Prostate gland (tissue), 2 donors: ENCODE measurements at regions not wholly inside any gene's neighbourhood (a gene's known extent, or its start where the extent isn't known, plus 50 kb on each side); places are given as distances from the start of the nearest gene placed in this dataset.

ENCODE experiments used
- POLR2A ChIP-seq: fragments of 450-650 bp; IDR thresholded peaks from one replicate; pipeline ENCODE4 v1.6.1; 2016; ENCODE audit warnings: antibody characterized with exemption, mild to moderate bottlenecking
- POLR2AphosphoS5 ChIP-seq: sonication (generic); formaldehyde crosslinking; IDR thresholded peaks from one replicate; pipeline ENCODE4 v1.6.1; 2017; ENCODE audit warnings: antibody characterized with exemption
- TF ChIP-seq, protein P1 (sequence below), 4 experiments: fragments of 200-600 bp in 2 of 4; fragments of 450-650 bp in 2 of 4; sonication (generic) in 2 of 4; IDR thresholded peaks; 1 replicate in 3 of 4; 2 replicates in 1 of 4; pipeline ENCODE4 v1.5.1; 2016 to 2019; ENCODE audit warnings: antibody characterized with exemption in 4 of 4, mild to moderate bottlenecking in 2 of 4, moderate library complexity in 2 of 4

DNA sequence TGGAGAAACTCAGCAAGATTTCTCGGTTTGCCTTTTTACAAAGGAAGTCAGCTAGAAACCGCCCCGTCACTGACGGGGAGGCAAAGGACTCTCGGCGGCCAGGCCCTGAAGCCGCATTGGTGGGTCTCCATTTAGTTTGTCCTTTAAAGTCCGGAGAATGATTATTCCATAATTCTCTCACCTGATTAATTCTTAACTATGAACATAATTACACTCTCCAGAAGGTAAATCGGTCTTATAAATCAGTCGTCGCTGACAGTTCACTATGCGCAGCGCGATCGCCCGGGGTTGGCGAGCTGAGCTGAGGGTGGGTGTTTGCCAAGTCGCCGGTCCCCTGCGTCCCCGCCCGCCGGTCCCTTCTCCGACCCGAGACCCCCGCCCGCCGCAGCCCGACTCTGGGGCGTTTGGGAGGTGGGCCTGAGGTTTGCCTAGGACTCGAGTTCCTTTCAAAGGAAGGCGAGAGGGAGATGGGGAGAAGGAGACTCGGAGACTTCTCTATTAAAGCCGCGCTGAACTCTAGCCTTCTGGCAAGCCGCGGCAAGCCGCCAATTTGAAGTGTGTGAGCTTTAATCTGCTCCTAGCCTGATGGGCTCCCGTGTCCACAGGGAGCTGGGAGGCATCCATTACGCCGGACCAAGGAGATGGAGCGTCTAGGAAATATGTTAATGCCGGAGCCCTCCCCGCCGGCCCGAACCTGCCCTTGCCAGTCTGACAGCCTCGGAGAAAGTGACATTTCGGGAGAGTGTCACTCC is 392.9 kb downstream of the NOVA1 start:
- TF ChIP-seq, protein P1, sequence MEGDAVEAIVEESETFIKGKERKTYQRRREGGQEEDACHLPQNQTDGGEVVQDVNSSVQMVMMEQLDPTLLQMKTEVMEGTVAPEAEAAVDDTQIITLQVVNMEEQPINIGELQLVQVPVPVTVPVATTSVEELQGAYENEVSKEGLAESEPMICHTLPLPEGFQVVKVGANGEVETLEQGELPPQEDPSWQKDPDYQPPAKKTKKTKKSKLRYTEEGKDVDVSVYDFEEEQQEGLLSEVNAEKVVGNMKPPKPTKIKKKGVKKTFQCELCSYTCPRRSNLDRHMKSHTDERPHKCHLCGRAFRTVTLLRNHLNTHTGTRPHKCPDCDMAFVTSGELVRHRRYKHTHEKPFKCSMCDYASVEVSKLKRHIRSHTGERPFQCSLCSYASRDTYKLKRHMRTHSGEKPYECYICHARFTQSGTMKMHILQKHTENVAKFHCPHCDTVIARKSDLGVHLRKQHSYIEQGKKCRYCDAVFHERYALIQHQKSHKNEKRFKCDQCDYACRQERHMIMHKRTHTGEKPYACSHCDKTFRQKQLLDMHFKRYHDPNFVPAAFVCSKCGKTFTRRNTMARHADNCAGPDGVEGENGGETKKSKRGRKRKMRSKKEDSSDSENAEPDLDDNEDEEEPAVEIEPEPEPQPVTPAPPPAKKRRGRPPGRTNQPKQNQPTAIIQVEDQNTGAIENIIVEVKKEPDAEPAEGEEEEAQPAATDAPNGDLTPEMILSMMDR (IDR thresholded peaks at IDR 0.05): no peak
- TF ChIP-seq POLR2AphosphoS5: no peak
- no peak for TF ChIP-seq POLR2A
